ENCODE measurements at regions not wholly inside any gene's neighbourhood (a gene's known extent, or its start where the extent isn't known, plus 50 kb on each side); places are given as distances from the start of the nearest gene placed in this dataset.

DNA sequence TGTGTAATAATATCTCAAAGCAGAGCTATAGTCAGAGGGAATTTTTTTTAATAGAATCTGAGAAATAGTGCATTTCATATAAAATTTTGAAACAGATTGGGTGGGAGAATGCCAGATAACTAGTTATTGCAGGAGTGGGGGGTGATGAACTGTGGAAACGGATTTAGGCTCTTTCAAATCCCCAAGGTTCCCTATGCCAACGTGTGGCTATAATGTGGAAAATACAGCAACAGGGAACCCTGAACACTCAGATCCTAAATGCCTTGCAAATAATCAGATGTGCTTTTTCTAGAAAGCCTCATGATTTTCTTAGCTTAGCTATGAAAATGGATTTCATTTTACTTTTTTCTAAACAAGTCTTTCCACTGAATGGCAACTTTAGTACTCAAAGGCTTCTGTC is 180.5 kb upstream of the DMAC1 start:
- H3K4me3 ChIP-seq (ENCODE audit: low read depth in 1 of 3, low read length in 3 of 3) = no peak overlapping the region
- H3K9me3 ChIP-seq (ENCODE audit: control insufficient read depth in 4 of 4, low read length in 3 of 4) = no peaks in the 10 kb centered on the region
- WGBS = 66% methylated on average over 2 of the region's 2 CpGs
- DNase-seq (ENCODE audit: low spot score) = no peak
- H3K27ac ChIP-seq (ENCODE audit: low read depth in 1 of 2, low read length in 2 of 2) = no peak overlapping the region
- H3K36me3 ChIP-seq (ENCODE audit: control insufficient read depth in 4 of 4, insufficient read depth in 3 of 4, low read depth in 1 of 4, low read length in 3 of 4) = no peaks in the 10 kb centered on the region
- no peaks in the 10 kb centered on the region for H3K4me1 ChIP-seq (ENCODE audit: control insufficient read depth in 4 of 4, insufficient read depth in 4 of 4, low read length in 3 of 4)
- no peak for TF ChIP-seq FOXA1 (IDR thresholded peaks at IDR 0.05)
- TF ChIP-seq, protein P1, sequence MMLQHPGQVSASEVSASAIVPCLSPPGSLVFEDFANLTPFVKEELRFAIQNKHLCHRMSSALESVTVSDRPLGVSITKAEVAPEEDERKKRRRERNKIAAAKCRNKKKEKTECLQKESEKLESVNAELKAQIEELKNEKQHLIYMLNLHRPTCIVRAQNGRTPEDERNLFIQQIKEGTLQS (IDR thresholded peaks at IDR 0.05) = no peak
- TF ChIP-seq RAD21 (IDR thresholded peaks at IDR 0.05) = no peak
- TF ChIP-seq, protein P2, sequence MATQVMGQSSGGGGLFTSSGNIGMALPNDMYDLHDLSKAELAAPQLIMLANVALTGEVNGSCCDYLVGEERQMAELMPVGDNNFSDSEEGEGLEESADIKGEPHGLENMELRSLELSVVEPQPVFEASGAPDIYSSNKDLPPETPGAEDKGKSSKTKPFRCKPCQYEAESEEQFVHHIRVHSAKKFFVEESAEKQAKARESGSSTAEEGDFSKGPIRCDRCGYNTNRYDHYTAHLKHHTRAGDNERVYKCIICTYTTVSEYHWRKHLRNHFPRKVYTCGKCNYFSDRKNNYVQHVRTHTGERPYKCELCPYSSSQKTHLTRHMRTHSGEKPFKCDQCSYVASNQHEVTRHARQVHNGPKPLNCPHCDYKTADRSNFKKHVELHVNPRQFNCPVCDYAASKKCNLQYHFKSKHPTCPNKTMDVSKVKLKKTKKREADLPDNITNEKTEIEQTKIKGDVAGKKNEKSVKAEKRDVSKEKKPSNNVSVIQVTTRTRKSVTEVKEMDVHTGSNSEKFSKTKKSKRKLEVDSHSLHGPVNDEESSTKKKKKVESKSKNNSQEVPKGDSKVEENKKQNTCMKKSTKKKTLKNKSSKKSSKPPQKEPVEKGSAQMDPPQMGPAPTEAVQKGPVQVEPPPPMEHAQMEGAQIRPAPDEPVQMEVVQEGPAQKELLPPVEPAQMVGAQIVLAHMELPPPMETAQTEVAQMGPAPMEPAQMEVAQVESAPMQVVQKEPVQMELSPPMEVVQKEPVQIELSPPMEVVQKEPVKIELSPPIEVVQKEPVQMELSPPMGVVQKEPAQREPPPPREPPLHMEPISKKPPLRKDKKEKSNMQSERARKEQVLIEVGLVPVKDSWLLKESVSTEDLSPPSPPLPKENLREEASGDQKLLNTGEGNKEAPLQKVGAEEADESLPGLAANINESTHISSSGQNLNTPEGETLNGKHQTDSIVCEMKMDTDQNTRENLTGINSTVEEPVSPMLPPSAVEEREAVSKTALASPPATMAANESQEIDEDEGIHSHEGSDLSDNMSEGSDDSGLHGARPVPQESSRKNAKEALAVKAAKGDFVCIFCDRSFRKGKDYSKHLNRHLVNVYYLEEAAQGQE (IDR thresholded peaks at IDR 0.05) = no peak
- no peak for TF ChIP-seq FOXA2 (IDR thresholded peaks at IDR 0.05)
- TF ChIP-seq RXRA (IDR thresholded peaks at IDR 0.05) = no peak
- no peak for TF ChIP-seq HNF4G (IDR thresholded peaks at IDR 0.05)
- no peak for TF ChIP-seq HNF4A (conservative IDR thresholded peaks at IDR 0.05)
- TF ChIP-seq TAF1 (conservative IDR thresholded peaks at IDR 0.05) = no peak
- TF ChIP-seq EGR1 (IDR thresholded peaks at IDR 0.05; ENCODE audit: low read depth in 2 of 2) = no peak
- no peak for TF ChIP-seq GABPA (IDR thresholded peaks at IDR 0.05 in 1 of 2, conservative IDR thresholded peaks at IDR 0.05 in 1 of 2)
- no peak overlapping the region for H3K9ac ChIP-seq (ENCODE audit: low read depth in 1 of 2, low read length in 2 of 2)
- H3K27me3 ChIP-seq (ENCODE audit: control insufficient read depth in 4 of 4, insufficient read depth in 4 of 4, low read length in 3 of 4) = no peaks in the 10 kb centered on the region

DNA sequence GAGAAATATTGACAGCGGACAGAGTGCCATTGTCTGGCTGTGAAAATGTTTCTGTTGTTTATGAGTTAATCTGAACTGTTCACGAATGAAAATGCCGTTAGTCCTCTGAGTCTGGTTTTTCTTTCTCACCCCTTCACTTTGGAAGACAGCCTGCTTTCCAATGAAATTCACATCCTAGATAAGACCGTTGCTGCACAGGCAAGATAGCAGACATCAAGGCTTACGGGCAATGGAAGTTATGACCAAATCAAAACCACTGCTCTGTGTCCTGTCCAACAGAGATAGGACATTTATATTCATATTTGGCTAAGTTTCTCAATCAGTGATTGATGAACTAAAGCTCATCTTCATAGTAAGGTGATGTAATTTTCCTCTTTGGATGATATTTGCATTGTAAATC is 180.0 kb upstream of the DMAC1 start:
- no peaks in the 10 kb centered on the region for H3K36me3 ChIP-seq (ENCODE audit: control insufficient read depth in 4 of 4, insufficient read depth in 3 of 4, low read depth in 1 of 4, low read length in 3 of 4)
- H3K9ac ChIP-seq (ENCODE audit: low read depth in 1 of 2, low read length in 2 of 2) = no peak overlapping the region
- no peaks in the 10 kb centered on the region for H3K4me1 ChIP-seq (ENCODE audit: control insufficient read depth in 4 of 4, insufficient read depth in 4 of 4, low read length in 3 of 4)
- H3K27ac ChIP-seq (ENCODE audit: low read depth in 1 of 2, low read length in 2 of 2) = no peak overlapping the region
- 48% methylated on average over 5 of the region's 5 CpGs for WGBS
- H3K27me3 ChIP-seq (ENCODE audit: control insufficient read depth in 4 of 4, insufficient read depth in 4 of 4, low read length in 3 of 4) = no peaks in the 10 kb centered on the region
- DNase-seq (ENCODE audit: low spot score) = no peak
- no peak overlapping the region for H3K4me3 ChIP-seq (ENCODE audit: low read depth in 1 of 3, low read length in 3 of 3)
- TF ChIP-seq FOXA2 (IDR thresholded peaks at IDR 0.05) (no peak), RAD21 (IDR thresholded peaks at IDR 0.05) (no peak), EGR1 (IDR thresholded peaks at IDR 0.05; ENCODE audit: low read depth in 2 of 2) (no peak), RXRA (IDR thresholded peaks at IDR 0.05) (no peak), HNF4A (conservative IDR thresholded peaks at IDR 0.05) (no peak), SP1 (IDR thresholded peaks at IDR 0.05) (no peak), FOXA1 (IDR thresholded peaks at IDR 0.05) (no peak), NR2F2 (IDR thresholded peaks at IDR 0.05) (no peak), TAF1 (conservative IDR thresholded peaks at IDR 0.05) (no peak), JUND (IDR thresholded peaks at IDR 0.05) (no peak), GABPA (IDR thresholded peaks at IDR 0.05 in 1 of 2, conservative IDR thresholded peaks at IDR 0.05 in 1 of 2) (no peak), YY1 (IDR thresholded peaks at IDR 0.05) (no peak), HNF4G (IDR thresholded peaks at IDR 0.05) (no peak)
- TF ChIP-seq, protein P3, sequence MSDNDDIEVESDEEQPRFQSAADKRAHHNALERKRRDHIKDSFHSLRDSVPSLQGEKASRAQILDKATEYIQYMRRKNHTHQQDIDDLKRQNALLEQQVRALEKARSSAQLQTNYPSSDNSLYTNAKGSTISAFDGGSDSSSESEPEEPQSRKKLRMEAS (IDR thresholded peaks at IDR 0.05) = no peak
- TF ChIP-seq, protein P4, sequence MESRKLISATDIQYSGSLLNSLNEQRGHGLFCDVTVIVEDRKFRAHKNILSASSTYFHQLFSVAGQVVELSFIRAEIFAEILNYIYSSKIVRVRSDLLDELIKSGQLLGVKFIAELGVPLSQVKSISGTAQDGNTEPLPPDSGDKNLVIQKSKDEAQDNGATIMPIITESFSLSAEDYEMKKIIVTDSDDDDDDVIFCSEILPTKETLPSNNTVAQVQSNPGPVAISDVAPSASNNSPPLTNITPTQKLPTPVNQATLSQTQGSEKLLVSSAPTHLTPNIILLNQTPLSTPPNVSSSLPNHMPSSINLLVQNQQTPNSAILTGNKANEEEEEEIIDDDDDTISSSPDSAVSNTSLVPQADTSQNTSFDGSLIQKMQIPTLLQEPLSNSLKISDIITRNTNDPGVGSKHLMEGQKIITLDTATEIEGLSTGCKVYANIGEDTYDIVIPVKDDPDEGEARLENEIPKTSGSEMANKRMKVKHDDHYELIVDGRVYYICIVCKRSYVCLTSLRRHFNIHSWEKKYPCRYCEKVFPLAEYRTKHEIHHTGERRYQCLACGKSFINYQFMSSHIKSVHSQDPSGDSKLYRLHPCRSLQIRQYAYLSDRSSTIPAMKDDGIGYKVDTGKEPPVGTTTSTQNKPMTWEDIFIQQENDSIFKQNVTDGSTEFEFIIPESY (IDR thresholded peaks at IDR 0.05) = no peak
- TF ChIP-seq, protein P2 (IDR thresholded peaks at IDR 0.05) = no peak
- TF ChIP-seq, protein P5, sequence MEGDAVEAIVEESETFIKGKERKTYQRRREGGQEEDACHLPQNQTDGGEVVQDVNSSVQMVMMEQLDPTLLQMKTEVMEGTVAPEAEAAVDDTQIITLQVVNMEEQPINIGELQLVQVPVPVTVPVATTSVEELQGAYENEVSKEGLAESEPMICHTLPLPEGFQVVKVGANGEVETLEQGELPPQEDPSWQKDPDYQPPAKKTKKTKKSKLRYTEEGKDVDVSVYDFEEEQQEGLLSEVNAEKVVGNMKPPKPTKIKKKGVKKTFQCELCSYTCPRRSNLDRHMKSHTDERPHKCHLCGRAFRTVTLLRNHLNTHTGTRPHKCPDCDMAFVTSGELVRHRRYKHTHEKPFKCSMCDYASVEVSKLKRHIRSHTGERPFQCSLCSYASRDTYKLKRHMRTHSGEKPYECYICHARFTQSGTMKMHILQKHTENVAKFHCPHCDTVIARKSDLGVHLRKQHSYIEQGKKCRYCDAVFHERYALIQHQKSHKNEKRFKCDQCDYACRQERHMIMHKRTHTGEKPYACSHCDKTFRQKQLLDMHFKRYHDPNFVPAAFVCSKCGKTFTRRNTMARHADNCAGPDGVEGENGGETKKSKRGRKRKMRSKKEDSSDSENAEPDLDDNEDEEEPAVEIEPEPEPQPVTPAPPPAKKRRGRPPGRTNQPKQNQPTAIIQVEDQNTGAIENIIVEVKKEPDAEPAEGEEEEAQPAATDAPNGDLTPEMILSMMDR (IDR thresholded peaks at IDR 0.05; ENCODE audit: low read depth, low read length, missing input control) = no peak
- no peaks in the 10 kb centered on the region for H3K9me3 ChIP-seq (ENCODE audit: control insufficient read depth in 4 of 4, low read length in 3 of 4)
